Transverse colon (tissue), 4 donors: ENCODE measurements at regions not wholly inside any gene's neighbourhood (a gene's known extent, or its start where the extent isn't known, plus 50 kb on each side); places are given as distances from the start of the nearest gene placed in this dataset.

Source experiments
- CTCF ChIP-seq, 5 experiments: fragments of 200-600 bp in 3 of 5; fragments of 450-650 bp in 2 of 5; sonication (generic) in 3 of 5; IDR thresholded peaks; 1 replicate in 2 of 5; 2 replicates in 3 of 5; pipeline ENCODE4 v1.5.1; 2016 to 2017; ENCODE audit warnings: antibody characterized with exemption in 5 of 5, inconsistent platforms in 3 of 5, mild to moderate bottlenecking in 2 of 5, moderate library complexity in 1 of 5
- EP300 ChIP-seq: sonication (generic); formaldehyde crosslinking; IDR thresholded peaks from one replicate; pipeline ENCODE4 v1.6.1; 2017; ENCODE audit warnings: antibody characterized with exemption, low read depth
- POLR2A ChIP-seq: fragments of 450-650 bp; IDR thresholded peaks from one replicate; pipeline ENCODE4 v1.6.1; 2016; ENCODE audit warnings: antibody characterized with exemption, mild to moderate bottlenecking, moderate library complexity
- POLR2AphosphoS5 ChIP-seq, 3 donors: sonication (generic); formaldehyde crosslinking; IDR thresholded peaks; one replicate each; pipeline ENCODE4 v1.6.1; 2016; ENCODE audit warnings: antibody characterized with exemption in 3 of 3

GRCh38 chr5:145443366-145443765 is 391.8 kb downstream of the PRELID2 start:
- TF ChIP-seq CTCF (IDR thresholded peaks at IDR 0.05): no peak
- TF ChIP-seq POLR2AphosphoS5 (IDR thresholded peaks at IDR 0.05): no peak
- no peak for TF ChIP-seq POLR2A
- TF ChIP-seq EP300: no peak
